ENCODE measurements at regions not wholly inside any gene's neighbourhood (a gene's known extent, or its start where the extent isn't known, plus 50 kb on each side); places are given as distances from the start of the nearest gene placed in this dataset.

- no peak for TF ChIP-seq CTCF (IDR thresholded peaks at IDR 0.05; ENCODE audit: low read depth, low read length)
- no peaks in the 10 kb centered on the region for H3K9me3 ChIP-seq
- no peaks in the 10 kb centered on the region; the same call in 1 of the 2 replicates for H3K4me1 ChIP-seq
- DNase-seq: no peak
- H3K36me3 ChIP-seq: no peaks in the 10 kb centered on the region
- no peaks in the 10 kb centered on the region for H3K27me3 ChIP-seq
- no peak overlapping the region for H3K4me3 ChIP-seq (ENCODE audit: low read depth, low read length)
Observed at GRCh38 chr2:22795287-22795866, 589.6 kb upstream of the KLHL29 start.

- no peak for DNase-seq
- H3K9me3 ChIP-seq: no peaks in the 10 kb centered on the region
- H3K4me3 ChIP-seq (ENCODE audit: low read depth, low read length): no peak overlapping the region
- no peaks in the 10 kb centered on the region; the same call in 1 of the 2 replicates for H3K4me1 ChIP-seq
- H3K36me3 ChIP-seq: no peaks in the 10 kb centered on the region
- no peaks in the 10 kb centered on the region for H3K27me3 ChIP-seq
- TF ChIP-seq CTCF (IDR thresholded peaks at IDR 0.05; ENCODE audit: low read depth, low read length): no peak
Observed at GRCh38 chr2:22798386-22798785, 586.6 kb upstream of the KLHL29 start.

GRCh38 chr2:22800412-22800811 is 584.6 kb upstream of the KLHL29 start:
- Histone ChIP-seq H3K4me1 (no peaks in the 10 kb centered on the region; the same call in 1 of the 2 replicates), H3K9me3 (no peaks in the 10 kb centered on the region), H3K27me3 (no peaks in the 10 kb centered on the region), H3K4me3 (ENCODE audit: low read depth, low read length) (no peak overlapping the region), H3K36me3 (no peaks in the 10 kb centered on the region)
- no peak for DNase-seq
- TF ChIP-seq CTCF (IDR thresholded peaks at IDR 0.05; ENCODE audit: low read depth, low read length): no peak

- Histone ChIP-seq H3K4me3 (ENCODE audit: low read depth, low read length) (no peak overlapping the region), H3K27me3 (no peaks in the 10 kb centered on the region), H3K4me1 (no peaks in the 10 kb centered on the region), H3K9me3 (no peaks in the 10 kb centered on the region), H3K36me3 (no peaks in the 10 kb centered on the region)
- no peak for TF ChIP-seq CTCF (IDR thresholded peaks at IDR 0.05; ENCODE audit: low read depth, low read length)
- DNase-seq: peak; percentile 17
Observed at GRCh38 chr2:22801071-22801470, 583.9 kb upstream of the KLHL29 start.

GRCh38 chr2:22801970-22802369 is 583.0 kb upstream of the KLHL29 start:
- TF ChIP-seq CTCF (IDR thresholded peaks at IDR 0.05; ENCODE audit: low read depth, low read length): no peak
- Histone ChIP-seq H3K36me3 (no peaks in the 10 kb centered on the region), H3K9me3 (0 out of 2 replicates have a peak, but pooled peaks cover 2% of the 10 kb centered on the region), H3K4me3 (ENCODE audit: low read depth, low read length) (no peak overlapping the region), H3K27me3 (no peaks in the 10 kb centered on the region), H3K4me1 (no peaks in the 10 kb centered on the region)
- DNase-seq: no peak

GRCh38 chr2:22807872-22808271 is 577.1 kb upstream of the KLHL29 start:
- DNase-seq: no peak
- H3K27me3 ChIP-seq: no peaks in the 10 kb centered on the region
- peaks cover 3% of the 10 kb centered on the region; the same call in 1 of the 2 replicates for H3K9me3 ChIP-seq
- H3K36me3 ChIP-seq: no peaks in the 10 kb centered on the region; the same call in 1 of the 2 replicates
- no peak for TF ChIP-seq CTCF (IDR thresholded peaks at IDR 0.05; ENCODE audit: low read depth, low read length)
- H3K4me3 ChIP-seq (ENCODE audit: low read depth, low read length): no peak overlapping the region
- no peaks in the 10 kb centered on the region for H3K4me1 ChIP-seq

All from BE2C (cell line).